LoVo (cell line): ENCODE measurements at regions not wholly inside any gene's neighbourhood (a gene's known extent, or its start where the extent isn't known, plus 50 kb on each side); places are given as distances from the start of the nearest gene placed in this dataset.
"Not testable (repeated sequence)": the region's sequence is repeated elsewhere in the genome, so short reads cannot be mapped to it uniquely, and the experiment has no call there.

Source experiments
- DNase-seq: peaks from one replicate; pipeline ENCODE4 v3.0.0-alpha.2; 2016; ENCODE audit warnings: low spot score

DNA sequence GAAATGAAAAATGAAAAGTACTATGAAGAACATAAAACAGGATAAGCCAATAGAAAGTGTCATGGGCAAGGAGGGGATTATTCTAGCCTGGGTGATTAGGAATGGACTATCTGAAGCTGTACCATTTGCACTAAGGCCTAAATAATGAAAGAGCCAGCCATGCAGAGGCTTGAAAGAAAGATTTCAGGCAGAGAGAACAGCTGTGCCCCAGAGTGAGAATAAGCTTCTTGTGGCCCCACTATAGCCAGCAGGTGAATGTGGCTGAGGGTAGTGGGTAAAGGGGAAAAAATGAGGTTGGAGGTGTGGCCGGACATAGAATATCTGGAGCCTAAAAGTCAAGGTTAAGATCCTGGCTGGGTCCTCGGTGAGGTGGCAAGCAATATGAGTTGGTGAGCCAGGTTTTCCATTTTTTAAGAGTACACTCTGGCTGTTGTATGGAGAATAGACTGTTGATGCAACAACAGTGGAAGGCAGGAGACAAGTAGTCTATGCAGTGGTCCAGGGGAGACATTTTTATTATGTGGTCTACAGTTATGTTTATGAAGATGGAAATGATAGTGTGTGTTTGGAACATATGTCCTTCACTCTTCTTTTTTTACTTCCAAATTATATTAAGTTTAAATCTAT lies 135.2 kb upstream of the SETBP1 start:
- DNase-seq: no peak

DNA sequence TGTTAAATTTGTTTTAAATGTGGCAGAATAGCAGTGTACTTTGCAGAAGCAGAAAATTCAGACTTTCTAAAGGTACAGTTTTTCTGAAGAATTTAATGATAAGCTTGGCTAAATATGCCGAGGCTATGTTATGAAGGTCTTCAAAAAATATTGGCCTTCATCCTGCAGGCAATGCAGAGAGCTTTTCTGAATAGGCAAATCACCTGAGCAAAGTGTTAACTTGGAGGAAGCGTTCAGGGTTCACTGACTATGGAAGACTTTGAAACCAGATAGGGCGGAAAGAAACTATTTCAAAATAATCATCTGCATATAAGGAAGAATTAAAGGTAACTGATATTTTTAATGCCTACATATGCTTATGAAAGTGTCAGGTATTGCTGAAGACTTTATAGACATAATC lies 133.7 kb upstream of the SETBP1 start:
- DNase-seq: no peak

DNA sequence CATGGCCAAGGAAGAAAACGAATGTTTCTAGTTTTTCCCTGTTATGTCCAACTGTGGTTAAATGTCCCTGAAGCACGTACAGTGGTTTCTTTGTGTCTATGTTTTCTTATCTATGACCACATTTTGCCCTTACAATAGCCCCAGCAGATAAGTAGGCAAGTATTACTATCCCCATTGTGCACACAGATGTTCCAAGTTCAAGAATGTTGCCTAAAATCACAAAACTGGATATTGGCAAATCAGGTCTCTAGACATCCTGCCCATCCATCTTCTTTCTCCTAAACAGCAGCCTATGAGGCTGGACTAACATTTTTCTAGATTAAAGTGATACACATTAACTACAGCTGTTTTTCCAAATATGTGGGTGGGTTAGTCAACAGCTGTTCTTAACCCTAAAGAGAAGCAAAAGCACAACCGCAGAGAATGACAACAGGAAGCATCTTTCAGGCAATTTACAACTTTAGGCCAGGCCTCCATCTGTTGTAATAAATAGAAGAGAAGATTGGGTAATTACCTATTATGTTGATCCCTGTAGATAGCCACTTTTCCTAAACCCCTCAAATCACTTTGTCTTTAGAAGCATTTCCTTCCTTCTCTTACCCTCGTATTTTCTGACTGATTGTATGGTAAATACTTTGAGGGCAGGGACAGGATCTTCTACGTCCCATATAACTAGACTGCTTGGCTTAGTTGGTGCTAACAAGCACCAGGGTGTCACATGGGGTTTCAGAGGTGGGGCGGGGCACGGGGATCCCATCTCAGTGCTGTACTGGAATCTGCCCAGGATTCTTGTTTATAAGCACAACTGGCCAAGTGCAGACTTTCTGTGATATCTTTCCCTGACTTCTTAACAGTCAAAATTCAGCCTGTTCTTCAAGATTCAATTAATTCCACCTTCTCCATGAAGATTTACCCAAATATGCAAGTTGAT lies 132.1 kb upstream of the SETBP1 start:
- DNase-seq: no peak

DNA sequence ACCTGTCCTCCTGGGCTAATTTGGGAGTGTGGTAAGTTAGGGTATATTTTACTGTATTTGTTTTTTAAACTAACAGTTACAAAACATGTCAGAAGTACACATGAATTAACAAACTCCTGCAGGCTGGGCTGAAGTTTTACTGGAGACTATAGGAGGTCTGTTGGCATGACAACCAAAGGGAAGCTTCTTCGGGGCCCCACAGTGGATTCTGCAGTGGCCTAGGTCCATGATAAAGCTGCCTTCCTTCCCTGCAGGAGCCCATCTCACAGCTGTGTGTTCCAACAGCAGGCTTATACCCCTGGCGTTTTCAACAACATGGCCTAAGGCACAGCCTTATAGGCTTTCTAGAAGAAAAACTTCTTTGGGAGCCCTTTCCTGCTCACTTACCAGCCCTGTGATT lies 128.0 kb upstream of the SETBP1 start:
- DNase-seq: no peak

DNA sequence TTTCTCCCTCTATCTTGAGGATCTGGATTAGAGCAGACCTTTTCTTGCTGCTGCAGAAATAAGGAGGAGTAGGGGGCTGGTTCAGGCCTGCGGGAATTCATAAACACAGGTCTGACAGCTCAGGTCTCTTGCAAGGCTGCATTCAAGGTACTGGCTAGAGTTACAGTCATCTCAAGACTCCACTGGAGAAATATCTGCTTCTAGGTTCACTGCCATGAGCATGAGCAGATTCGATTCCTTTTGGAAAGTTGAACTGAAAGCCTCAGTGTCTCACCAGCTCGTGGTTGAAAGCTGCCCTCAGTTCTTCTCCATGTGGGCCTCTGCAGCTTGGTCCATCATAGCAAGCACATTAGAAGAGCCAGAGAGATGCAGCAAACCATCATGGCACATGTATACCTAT lies 124.4 kb upstream of the SETBP1 start:
- no peak for DNase-seq

DNA sequence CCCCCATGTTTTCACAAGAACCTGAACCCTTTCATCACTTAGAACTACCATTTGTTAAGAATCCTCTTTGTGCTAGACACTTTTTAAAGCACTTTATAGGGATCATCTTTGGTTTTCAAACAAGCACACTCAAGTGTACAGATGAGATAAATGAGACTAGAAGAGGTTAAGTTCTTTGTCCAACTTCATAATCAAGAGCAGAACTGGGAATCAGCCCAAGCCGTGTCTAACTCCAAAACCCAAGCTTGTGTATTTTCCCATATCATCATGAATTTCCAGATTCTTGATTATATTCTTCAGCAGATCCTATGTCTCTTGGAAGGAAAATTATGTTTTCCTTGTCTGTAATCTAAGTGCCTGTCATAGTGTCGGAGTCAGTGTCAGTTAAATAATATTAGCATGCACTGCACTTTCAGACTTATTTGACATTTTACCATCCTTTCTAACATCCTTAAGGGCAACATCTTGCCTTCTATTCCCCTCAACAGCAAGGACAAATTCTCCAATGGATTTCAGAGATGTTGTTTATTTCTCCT lies 123.0 kb upstream of the SETBP1 start:
- no peak for DNase-seq

DNA sequence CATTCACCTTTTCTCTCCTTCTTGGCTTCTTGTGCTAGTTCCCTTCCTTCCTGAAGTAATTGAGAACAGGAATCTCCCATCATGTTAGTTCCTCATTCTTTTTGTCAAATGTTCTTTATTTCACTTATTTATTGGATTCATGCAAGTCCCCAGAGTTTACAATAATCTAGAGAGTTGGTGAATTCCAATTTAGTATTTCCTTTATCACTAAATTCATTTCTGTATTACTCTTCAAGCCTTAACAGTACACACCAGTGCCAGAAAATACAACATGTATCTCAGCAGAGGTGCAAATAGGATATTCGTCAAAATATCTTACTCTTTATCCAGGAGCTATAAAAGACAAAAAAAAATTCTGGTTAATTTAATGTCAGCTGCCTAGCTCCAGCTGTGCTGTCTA lies 121.9 kb upstream of the SETBP1 start:
- no peak for DNase-seq

DNA sequence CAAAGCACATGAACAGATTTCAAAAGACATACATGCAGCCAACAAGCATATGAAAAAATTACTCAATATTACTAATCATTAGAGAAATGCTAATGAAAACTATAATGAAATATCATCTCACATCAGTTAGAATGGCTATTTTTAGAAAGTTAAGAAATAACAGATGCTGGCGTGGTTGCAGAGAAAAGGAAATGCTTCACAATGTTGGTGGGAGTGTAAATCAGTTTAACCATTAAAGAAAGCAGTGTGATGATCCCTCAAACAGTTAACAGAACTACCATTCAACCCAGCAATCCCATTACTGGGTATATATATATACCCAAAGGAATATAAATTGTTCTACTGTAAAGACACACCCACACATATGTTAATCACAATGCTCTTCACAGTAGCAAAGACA lies 117.7 kb upstream of the SETBP1 start:
- no peak for DNase-seq

DNA sequence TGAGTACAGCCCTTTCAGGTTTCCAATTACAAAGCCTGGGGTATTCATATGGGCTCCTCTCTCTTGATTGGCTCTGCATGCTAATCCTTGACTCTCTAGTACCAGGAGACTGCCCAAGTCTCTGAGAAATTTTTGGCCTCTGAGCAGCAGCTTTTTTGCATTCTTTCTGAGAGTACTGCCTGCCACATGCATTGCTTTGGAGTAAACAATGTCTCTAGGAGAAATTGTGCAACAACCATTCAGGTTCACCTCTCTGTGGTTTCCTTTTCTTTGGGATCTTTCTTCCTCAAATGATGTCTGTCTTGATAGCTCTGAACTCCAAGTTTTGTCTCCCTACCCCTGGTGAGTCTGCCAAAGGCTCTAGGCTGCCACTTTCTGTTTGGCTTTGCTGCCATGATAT lies 115.8 kb upstream of the SETBP1 start:
- no peak for DNase-seq

DNA sequence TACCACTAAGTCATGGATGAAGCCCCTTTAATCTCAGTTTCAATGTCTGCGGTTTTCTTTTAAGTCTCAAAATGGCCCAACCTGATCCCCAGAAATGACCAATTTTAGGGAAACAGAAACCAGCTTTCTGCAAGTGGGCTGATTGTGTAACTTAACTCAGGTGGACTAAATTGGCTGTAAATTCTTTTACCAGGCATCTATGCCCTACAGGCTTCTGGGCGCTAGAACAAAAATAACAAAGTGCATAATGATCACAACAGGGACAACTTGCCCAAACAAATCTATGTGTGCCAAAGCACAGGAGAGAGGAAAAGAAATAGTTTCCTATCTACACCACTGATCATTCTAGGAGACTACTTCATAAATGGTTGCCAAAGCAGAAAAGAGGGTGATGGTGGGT lies 112.3 kb upstream of the SETBP1 start:
- DNase-seq: no peak

DNA sequence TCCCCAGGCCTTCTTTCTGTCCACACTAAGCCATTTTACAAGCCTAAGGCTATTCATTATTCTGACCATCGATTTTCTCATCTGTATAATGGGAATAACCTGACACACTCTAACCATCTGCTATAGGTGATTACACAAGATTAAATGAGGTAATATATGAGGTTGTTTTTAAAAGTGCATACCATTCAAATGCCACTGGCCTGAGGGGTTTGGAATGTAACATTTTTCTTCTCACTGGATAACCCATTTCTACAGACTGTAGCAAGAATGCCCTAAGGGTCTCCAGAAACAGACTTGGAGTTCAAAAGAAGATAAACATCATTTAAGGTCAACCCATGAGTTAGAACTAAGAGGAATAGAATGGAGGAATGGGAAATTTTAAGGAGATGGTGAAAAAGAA lies 111.7 kb upstream of the SETBP1 start:
- no peak for DNase-seq

DNA sequence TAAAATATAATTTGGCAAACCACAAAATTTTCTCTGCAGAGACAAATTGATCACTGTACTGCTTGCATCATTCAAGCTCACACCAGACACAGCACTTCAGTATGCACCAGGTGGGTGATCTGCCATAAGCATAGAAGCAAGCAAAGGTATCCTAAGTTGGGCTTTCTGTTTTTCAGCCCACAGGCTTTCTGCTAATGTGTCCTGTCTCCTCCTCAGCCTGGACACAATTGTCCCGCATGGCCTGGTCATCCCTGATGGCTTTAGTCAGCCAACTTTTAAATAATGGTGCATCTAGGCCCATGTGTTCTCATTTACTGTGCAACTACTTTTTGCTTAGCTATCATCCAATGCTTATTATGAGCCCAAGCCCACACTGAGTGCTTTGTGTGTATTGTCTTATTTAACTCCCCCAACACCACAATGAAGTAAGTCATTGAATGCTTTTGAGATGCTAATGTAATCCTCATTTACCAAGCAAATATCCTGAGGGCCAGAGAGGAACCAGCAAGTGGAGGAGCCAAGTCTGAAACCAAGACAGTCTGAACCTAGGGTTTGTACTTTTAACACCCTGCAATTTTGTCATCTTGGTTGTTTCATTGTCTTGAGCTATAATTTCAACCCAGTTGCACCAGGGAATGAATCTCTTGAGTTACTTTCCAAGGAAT lies 111.2 kb upstream of the SETBP1 start:
- DNase-seq: no peak

DNA sequence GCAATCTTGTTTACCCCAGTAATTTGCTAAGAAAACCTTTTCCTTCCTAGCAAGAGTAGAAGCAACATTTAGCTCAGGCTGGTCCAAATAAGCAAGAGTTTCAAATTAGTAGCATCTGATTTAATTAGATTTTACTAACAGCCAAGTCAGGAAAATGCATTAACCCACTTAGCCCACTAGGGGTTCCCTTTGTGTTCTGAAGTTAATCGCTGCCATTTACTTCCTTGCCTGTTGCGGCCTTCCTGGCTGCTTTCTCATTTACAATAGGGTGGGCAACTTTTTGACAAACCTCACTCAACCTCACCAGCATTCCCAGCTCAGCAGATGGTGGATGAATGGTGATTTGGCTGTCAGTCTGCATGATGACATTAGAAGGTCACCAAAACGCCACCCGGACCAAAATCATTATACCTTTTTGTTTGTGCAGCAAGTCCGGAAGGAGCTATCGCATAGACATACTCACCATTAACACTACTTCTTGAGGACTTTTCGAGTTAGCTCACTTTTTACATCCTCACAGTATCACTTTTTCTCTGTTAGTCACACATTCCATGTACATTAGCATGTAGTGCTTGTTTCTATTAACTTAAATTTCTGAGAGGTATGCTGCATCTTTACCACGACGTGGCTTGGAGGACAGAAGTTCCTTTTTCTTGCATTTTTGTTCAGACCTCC lies 101.5 kb upstream of the SETBP1 start:
- DNase-seq: peak; percentile 13

DNA sequence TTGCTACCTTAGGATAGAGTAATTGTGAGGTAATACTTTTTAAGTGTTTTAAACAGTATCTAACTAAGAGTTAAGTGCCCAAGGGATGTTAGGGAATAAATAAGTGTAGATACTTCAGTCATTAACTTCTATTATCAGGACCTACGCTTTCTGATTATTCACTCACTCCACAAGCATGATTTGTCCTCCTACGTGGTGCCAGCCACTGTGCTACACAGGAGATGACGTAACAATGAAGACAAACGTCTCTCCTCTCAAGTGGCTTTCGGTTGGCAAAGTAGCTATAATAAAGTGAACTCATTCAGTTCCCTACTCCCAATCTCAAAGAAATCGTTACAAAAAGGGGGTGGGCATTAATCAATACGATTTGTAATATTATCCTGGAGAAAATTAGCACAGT lies 100.9 kb upstream of the SETBP1 start:
- DNase-seq: no peak

DNA sequence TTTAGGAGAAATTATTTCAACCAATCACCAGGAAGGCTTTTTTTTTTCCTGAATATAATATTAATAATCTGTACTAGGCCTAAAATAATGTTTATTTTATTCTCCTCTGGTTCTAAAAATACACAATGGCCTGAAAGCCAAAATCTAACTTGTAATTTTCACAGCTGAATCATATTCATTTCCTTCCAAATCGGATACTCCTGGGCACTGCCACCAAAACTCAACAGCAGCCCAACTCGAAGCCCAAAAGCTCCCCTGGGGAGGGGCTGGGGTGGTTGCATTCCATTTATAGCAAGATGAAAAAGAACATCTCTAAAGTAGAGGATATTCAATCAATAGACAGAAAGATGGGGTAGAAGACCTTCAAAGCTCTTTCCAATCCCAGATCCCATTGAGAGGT lies 100.5 kb upstream of the SETBP1 start:
- no peak for DNase-seq

DNA sequence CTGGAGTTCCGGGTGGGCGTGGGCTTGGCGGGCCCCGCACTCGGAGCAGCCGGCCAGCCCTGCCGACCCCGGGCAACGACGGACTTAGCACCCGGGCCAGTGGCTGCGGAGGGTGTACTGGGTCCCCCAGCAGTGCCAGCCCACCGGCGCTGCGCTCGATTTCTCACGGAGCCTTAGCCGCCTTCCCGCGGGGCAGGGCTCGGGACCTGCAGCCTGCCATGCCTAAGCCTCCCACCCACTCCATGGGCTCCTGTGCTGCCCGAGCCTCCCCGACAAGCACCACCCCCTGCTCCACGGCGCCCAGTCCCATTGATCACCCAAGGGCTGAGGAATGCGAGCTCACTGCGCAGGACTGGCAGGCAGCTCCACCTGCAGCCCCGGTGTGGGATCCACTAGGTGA lies 99.9 kb upstream of the SETBP1 start:
- DNase-seq: not testable (repeated sequence)

DNA sequence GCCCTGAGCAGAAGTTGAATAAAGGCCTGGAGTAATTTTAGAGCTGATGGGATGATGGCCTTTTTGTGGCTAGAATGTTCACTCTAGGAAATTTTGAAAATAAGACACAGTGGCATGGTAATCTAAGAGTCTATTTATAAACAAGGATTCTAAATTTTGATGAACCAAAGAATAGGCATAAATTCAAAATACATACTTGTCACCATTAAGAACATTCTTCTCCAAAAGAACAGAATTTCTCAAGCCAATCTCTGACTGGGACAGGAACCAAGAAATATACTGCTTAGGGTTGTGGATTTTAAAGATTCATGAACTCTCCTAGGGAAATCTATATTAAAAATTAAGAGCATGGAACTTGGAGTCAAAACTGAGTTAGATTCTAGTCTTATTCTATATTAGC lies 98.2 kb upstream of the SETBP1 start:
- no peak for DNase-seq

DNA sequence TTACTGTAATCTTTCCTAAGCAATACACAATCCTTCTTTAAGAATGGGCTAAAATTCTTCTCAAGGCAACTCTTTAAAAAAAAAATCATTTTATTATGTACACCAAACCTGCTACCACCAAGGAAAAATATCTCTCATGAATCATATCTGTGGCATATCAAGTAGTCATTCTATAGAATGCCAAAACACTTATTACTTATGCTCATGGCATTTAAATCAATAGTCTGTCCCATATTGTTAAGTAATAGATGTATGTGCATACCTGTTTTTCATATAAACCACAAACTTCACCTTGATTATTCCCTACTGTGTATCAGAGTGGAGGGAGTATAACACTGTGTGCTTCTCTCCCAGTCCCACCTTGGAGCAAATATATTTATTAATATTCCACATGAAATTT lies 95.8 kb upstream of the SETBP1 start:
- DNase-seq: no peak

DNA sequence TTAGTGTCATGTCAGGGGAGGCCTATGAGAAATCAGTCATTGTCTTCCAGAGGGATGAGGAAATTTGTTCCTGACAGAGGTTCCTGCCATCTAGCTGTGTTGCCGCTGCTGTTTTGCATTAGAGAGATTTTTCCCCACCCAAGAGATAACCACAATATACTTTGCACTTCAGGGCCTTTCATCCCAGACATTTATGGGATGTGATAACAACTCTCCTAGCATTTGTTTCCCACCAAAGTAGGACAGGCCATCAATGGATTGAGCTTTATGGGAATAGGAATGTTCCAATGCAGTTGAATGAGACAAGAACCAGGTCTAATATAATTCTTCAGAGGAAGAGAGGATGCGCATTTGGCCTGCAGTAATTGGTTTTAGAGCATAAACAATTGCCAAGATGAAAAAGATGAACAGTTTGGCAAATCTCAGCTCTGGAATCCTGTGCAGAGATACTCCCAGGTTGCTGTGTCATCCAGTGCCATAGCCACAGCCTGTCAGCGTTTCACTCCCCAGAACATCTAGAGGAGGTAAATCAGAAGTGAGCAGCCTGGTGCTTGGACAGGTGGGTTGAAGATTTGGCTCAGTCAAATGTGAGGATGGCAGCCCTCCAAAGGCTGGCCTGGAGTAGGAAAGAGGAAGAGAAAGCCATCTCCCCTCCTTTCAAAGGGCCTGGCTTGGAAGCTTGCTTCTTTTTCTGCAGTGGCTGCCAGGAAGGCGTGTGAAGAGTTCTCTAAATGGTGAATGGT lies 93.7 kb upstream of the SETBP1 start:
- no peak for DNase-seq

DNA sequence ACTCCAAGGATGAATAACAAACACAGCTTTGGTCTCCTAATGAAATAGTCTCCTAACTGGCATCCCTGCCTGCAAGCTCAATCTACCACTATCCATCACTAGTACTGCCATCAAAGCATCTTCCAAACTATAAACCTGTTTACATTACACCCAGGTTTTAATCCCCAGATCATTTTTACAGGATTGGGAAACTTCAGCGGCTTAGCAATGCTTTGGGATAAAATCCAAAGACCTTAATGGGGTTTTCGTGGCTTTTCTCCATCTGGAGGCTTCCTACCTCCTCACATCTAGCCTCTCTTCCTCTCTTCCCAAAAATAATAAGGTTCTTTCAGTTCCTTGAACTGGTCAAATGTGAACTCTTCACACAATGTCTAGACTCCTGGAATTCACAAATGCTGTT lies 92.2 kb upstream of the SETBP1 start:
- DNase-seq: no peak

DNA sequence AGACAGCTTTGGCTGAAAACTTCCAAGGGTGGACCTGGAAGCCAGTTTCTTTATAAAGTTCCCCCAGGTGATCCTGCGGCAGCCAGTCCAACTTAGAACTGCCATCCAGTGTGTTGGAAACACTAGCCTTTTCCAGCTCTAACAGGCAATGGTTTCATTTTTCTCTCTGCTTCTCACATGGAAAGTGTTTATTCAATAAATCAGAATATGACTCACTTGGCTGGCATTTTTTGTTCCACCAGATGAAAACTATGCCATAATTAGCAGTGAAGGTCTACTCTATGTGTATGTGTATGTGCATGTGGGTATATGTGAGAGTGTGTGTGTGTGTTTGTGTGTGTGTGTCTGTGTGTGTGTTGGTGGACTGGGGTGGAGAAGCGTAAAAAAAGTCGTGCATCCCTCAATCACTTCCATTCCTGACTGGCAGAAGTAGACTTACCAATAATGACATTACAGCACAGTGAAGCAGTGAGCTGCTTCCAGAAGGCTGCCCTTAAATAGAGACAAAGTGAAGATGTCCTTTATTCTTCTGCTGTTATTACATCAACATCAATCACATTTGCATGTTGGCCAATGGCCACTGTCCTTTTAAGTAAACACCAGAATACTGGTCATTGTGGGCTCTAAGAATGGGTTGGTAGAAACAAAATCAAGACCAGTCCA lies 90.9 kb upstream of the SETBP1 start:
- no peak for DNase-seq
